Uterus (tissue), 3 donors: ENCODE measurements at regions not wholly inside any gene's neighbourhood (a gene's known extent, or its start where the extent isn't known, plus 50 kb on each side); places are given as distances from the start of the nearest gene placed in this dataset.
"Not testable (repeated sequence)": the region's sequence is repeated elsewhere in the genome, so short reads cannot be mapped to it uniquely, and the experiment has no call there.

ENCODE experiments used
- DNase-seq, 2 donors: peaks; one replicate each; pipeline ENCODE4 v3.0.0-alpha.2; 2019 to 2020
- H3K27ac ChIP-seq, 2 donors: fragments of 200-600 bp; sonication (generic); 1 replicate in 1 of 2; 2 replicates in 1 of 2; pipeline ENCODE4 v1.5.1; 2016 to 2018
- H3K27me3 ChIP-seq, 2 donors: fragments of 200-600 bp; sonication (generic); one replicate each; pipeline ENCODE4 v1.5.1; 2018 to 2019; ENCODE audit warnings: control low read depth in 1 of 2
- H3K36me3 ChIP-seq, 2 donors: fragments of 200-600 bp; sonication (generic); one replicate each; pipeline ENCODE4 v1.5.1; 2019; ENCODE audit warnings: control low read depth in 1 of 2
- H3K4me1 ChIP-seq, 2 donors: fragments of 200-600 bp; sonication (generic); one replicate each; pipeline ENCODE4 v1.5.1; 2018 to 2019; ENCODE audit warnings: control low read depth in 1 of 2
- H3K4me3 ChIP-seq, 2 donors: fragments of 200-600 bp; sonication (generic); 1 replicate in 1 of 2; 2 replicates in 1 of 2; pipeline ENCODE4 v1.5.1; 2018 to 2019; ENCODE audit warnings: mild to moderate bottlenecking in 1 of 2
- H3K9me3 ChIP-seq, 2 donors: fragments of 200-600 bp; sonication (generic); one replicate each; pipeline ENCODE4 v1.5.1; 2019; ENCODE audit warnings: control low read depth in 1 of 2
- CTCF ChIP-seq, 4 experiments: fragments of 200-600 bp in 2 of 4; fragments of 450-650 bp in 2 of 4; sonication (generic) in 2 of 4; IDR thresholded peaks; one replicate each; pipeline ENCODE4 v1.5.1; 2016 to 2019; ENCODE audit warnings: antibody characterized with exemption in 4 of 4, mild to moderate bottlenecking in 2 of 4, moderate library complexity in 1 of 4
- POLR2A ChIP-seq, 2 donors: fragments of 450-650 bp; IDR thresholded peaks; one replicate each; pipeline ENCODE4 v1.6.1; 2016; ENCODE audit warnings: antibody characterized with exemption in 2 of 2, mild to moderate bottlenecking in 1 of 2, moderate library complexity in 1 of 2
- intact Hi-C: fragments of 100-400 bp; cut with DNase I; formaldehyde crosslinking; loops from one replicate; pipeline ENCODE4 v1.15.1; 2023; ENCODE audit warnings: low total_unique reads
- donor health status: DM: yes; HTN: yes; CAD: no.

- no peaks in the 10 kb centered on the region for H3K4me1 ChIP-seq
- H3K27ac ChIP-seq, result no peak overlapping the region
- no peaks in the 10 kb centered on the region for H3K36me3 ChIP-seq
- H3K27me3 ChIP-seq, result no peaks in the 10 kb centered on the region
- H3K4me3 ChIP-seq, result no peak overlapping the region
- intact Hi-C loops, result no loop called here
- H3K9me3 ChIP-seq, result no peaks in the 10 kb centered on the region
- DNase-seq, result no peak
- TF ChIP-seq CTCF (IDR thresholded peaks at IDR 0.05) (no peak), POLR2A (IDR thresholded peaks at IDR 0.05) (no peak)
These were observed 52.8 kb upstream of the SRSF6 start for GRCh38 chr20:43404878-43405277.

- H3K4me1 ChIP-seq, H3K36me3 ChIP-seq, intact Hi-C loops, H3K27ac ChIP-seq, DNase-seq, H3K9me3 ChIP-seq, H3K27me3 ChIP-seq, H3K4me3 ChIP-seq: not testable (repeated sequence)
These were observed 56.8 kb upstream of the SRSF6 start for GRCh38 chr20:43400882-43401281.

GRCh38 chr20:43398676-43399324, 58.9 kb upstream of the SRSF6 start:
- Histone ChIP-seq H3K4me3 (no peak overlapping the region), H3K27me3 (no peaks in the 10 kb centered on the region), H3K4me1 (no peaks in the 10 kb centered on the region), H3K9me3 (no peaks in the 10 kb centered on the region), H3K27ac (no peak overlapping the region), H3K36me3 (no peaks in the 10 kb centered on the region)
- intact Hi-C loops, result no loop called here
- TF ChIP-seq POLR2A (IDR thresholded peaks at IDR 0.05) (no peak), CTCF (IDR thresholded peaks at IDR 0.05) (no peak)
- no peak for DNase-seq

GRCh38 chr20:43397147-43397546, 60.5 kb upstream of the SRSF6 start:
- H3K27ac ChIP-seq, result no peak overlapping the region
- no peaks in the 10 kb centered on the region for H3K36me3 ChIP-seq
- no peaks in the 10 kb centered on the region for H3K9me3 ChIP-seq
- H3K4me3 ChIP-seq, result no peak overlapping the region
- no peak for DNase-seq
- intact Hi-C loops, result no loop called here
- H3K27me3 ChIP-seq, result no peaks in the 10 kb centered on the region
- TF ChIP-seq CTCF (IDR thresholded peaks at IDR 0.05) (no peak), POLR2A (IDR thresholded peaks at IDR 0.05) (no peak)
- H3K4me1 ChIP-seq, result no peaks in the 10 kb centered on the region

- H3K9me3 ChIP-seq, result no peaks in the 10 kb centered on the region
- H3K4me3 ChIP-seq, result no peak overlapping the region
- no peak overlapping the region for H3K27ac ChIP-seq
- no peak for TF ChIP-seq CTCF (IDR thresholded peaks at IDR 0.05)
- TF ChIP-seq POLR2A (IDR thresholded peaks at IDR 0.05), result no peak
- H3K27me3 ChIP-seq, result no peaks in the 10 kb centered on the region
- intact Hi-C loops, result no loop called here
- no peak for DNase-seq
- no peaks in the 10 kb centered on the region for H3K4me1 ChIP-seq
- no peaks in the 10 kb centered on the region for H3K36me3 ChIP-seq
These were observed 64.6 kb upstream of the SRSF6 start for GRCh38 chr20:43393052-43393451.

GRCh38 chr20:43392561-43392960, 65.1 kb upstream of the SRSF6 start:
- no peak for DNase-seq
- no peak for TF ChIP-seq POLR2A (IDR thresholded peaks at IDR 0.05)
- no peak for TF ChIP-seq CTCF (IDR thresholded peaks at IDR 0.05)
- H3K36me3 ChIP-seq, result no peaks in the 10 kb centered on the region
- no peak overlapping the region for H3K27ac ChIP-seq
- no peaks in the 10 kb centered on the region for H3K9me3 ChIP-seq
- intact Hi-C loops, result no loop called here
- no peak overlapping the region for H3K4me3 ChIP-seq
- no peaks in the 10 kb centered on the region for H3K27me3 ChIP-seq
- H3K4me1 ChIP-seq, result no peaks in the 10 kb centered on the region
